GM12865 (cell line): ENCODE measurements at regions not wholly inside any gene's neighbourhood (a gene's known extent, or its start where the extent isn't known, plus 50 kb on each side); places are given as distances from the start of the nearest gene placed in this dataset.

Experiments
- DNase-seq: peaks from one replicate; pipeline ENCODE4 v3.0.0; 2010; ENCODE audit warnings: low read depth
- H3K4me3 ChIP-seq: 2 replicates; pipeline ENCODE4 v1.5.1; 2011; ENCODE audit warnings: mild to moderate bottlenecking, low read depth, low read length, control low read depth
- CTCF ChIP-seq: IDR thresholded peaks from 2 replicates; pipeline ENCODE4 v1.5.1; 2011; ENCODE audit warnings: low read length, control low read depth, low read depth, inconsistent platforms; ENCODE audit not compliant: insufficient read depth; ENCODE audit errors: missing control alignments

GRCh38 chr2:161033059-161033660, 127.1 kb upstream of the TANK start:
- DNase-seq = no peak
- no peak for TF ChIP-seq CTCF
- H3K4me3 ChIP-seq = no peak overlapping the region

- TF ChIP-seq CTCF = no peak
- DNase-seq = no peak
Measured at GRCh38 chr2:161036926-161037325, 123.3 kb upstream of the TANK start.

GRCh38 chr2:161039071-161039470, 121.2 kb upstream of the TANK start:
- no peak for TF ChIP-seq CTCF
- no peak for DNase-seq
- no peak overlapping the region for H3K4me3 ChIP-seq

More at GRCh38 chr2:161036926-161037325, 123.3 kb upstream of the TANK start:
- no peak overlapping the region for H3K4me3 ChIP-seq

GRCh38 chr2:161041356-161041755, 118.9 kb upstream of the TANK start:
- no peak for TF ChIP-seq CTCF
- H3K4me3 ChIP-seq = no peak overlapping the region
- no peak for DNase-seq

- H3K4me3 ChIP-seq = no peak overlapping the region
- no peak for TF ChIP-seq CTCF
- DNase-seq = no peak
Measured at GRCh38 chr2:161042990-161043625, 117.1 kb upstream of the TANK start.

GRCh38 chr2:161044095-161044865, 115.9 kb upstream of the TANK start:
- no peak for TF ChIP-seq CTCF
- no peak overlapping the region for H3K4me3 ChIP-seq
- DNase-seq = no peak
